ENCODE measurements at regions not wholly inside any gene's neighbourhood (a gene's known extent, or its start where the extent isn't known, plus 50 kb on each side); places are given as distances from the start of the nearest gene placed in this dataset.

GRCh38 chr2:88871336-88871735, 179.9 kb downstream of the RPIA start:
- Histone ChIP-seq H3K4me1 (ENCODE audit: insufficient read depth, low read length, poor library complexity, severe bottlenecking) (peaks cover 56% of the 10 kb centered on the region), H3K36me3 (ENCODE audit: insufficient read depth, low read length) (no peaks in the 10 kb centered on the region), H3K4me3 (ENCODE audit: low read depth, low read length, poor library complexity, severe bottlenecking) (no peak overlapping the region), H3K9me3 (ENCODE audit: low read length) (no peaks in the 10 kb centered on the region), H4K20me1 (ENCODE audit: insufficient read depth, low read length) (no peaks in the 10 kb centered on the region), H3K27ac (ENCODE audit: low read depth, low read length, poor library complexity, severe bottlenecking) (no peak overlapping the region), H3K9me2 (ENCODE audit: insufficient read depth, low read length) (no peaks in the 10 kb centered on the region), H2AFZ (ENCODE audit: low read length) (no peak overlapping the region), H3K79me2 (ENCODE audit: insufficient read depth, low read depth, low read length) (no peaks in the 10 kb centered on the region), H3K4me2 (ENCODE audit: low read length) (peak overlapping the region; percentile 73; the same call in 1 of the 2 replicates)
- ChIA-PET CTCF (ENCODE audit: unreplicated experiment) (no interaction called here), POLR2A (no interaction called here)
- no TSS peak for BruUV-seq (replicated peaks)
- intact Hi-C loops (cut with micrococcal nuclease; ENCODE audit: unreplicated experiment) = loop anchor here (5.0 kb wide), 2 partner anchors 179 to 199 kb away; partner anchors contain the start of gene RPIA
- DNase-seq (ENCODE audit: low spot score) = no peak
- TF ChIP-seq, protein P1, sequence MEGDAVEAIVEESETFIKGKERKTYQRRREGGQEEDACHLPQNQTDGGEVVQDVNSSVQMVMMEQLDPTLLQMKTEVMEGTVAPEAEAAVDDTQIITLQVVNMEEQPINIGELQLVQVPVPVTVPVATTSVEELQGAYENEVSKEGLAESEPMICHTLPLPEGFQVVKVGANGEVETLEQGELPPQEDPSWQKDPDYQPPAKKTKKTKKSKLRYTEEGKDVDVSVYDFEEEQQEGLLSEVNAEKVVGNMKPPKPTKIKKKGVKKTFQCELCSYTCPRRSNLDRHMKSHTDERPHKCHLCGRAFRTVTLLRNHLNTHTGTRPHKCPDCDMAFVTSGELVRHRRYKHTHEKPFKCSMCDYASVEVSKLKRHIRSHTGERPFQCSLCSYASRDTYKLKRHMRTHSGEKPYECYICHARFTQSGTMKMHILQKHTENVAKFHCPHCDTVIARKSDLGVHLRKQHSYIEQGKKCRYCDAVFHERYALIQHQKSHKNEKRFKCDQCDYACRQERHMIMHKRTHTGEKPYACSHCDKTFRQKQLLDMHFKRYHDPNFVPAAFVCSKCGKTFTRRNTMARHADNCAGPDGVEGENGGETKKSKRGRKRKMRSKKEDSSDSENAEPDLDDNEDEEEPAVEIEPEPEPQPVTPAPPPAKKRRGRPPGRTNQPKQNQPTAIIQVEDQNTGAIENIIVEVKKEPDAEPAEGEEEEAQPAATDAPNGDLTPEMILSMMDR (conservative IDR thresholded peaks at IDR 0.05; ENCODE audit: low read length) = no peak
- TF ChIP-seq EZH2phosphoT487 (IDR thresholded peaks at IDR 0.05; ENCODE audit: borderline replicate concordance, low read depth, low read length) = no peak

DNA sequence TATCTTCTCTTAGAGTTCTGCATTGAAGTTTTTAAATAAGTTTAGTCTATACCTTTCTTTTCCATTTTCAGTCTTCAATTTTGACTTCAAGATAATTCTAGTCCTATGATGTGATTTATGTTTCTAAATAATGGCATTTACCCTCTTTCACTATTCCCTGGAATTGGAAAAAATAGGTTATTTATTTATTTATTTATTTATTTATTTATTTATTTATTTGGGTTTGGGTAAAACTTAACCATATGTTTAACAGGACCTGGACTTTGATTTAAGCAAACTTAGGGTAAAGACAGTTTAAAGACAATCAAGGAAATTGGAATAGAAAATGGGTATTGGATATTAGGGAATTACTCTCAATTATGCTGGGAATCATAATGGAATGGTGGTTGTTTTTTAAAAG, 182.1 kb downstream of the RPIA start:
- intact Hi-C loops (cut with micrococcal nuclease; ENCODE audit: unreplicated experiment) = loop anchor here (5.0 kb wide), 2 partner anchors 181 to 201 kb away; partner anchors contain the start of gene RPIA
- Histone ChIP-seq H3K79me2 (ENCODE audit: insufficient read depth, low read depth, low read length) (no peaks in the 10 kb centered on the region), H3K4me1 (ENCODE audit: insufficient read depth, low read length, poor library complexity, severe bottlenecking) (peaks cover 40% of the 10 kb centered on the region), H3K36me3 (ENCODE audit: insufficient read depth, low read length) (no peaks in the 10 kb centered on the region), H3K9me3 (ENCODE audit: low read length) (no peaks in the 10 kb centered on the region), H3K4me3 (ENCODE audit: low read depth, low read length, poor library complexity, severe bottlenecking) (no peak overlapping the region), H3K27ac (ENCODE audit: low read depth, low read length, poor library complexity, severe bottlenecking) (no peak overlapping the region), H3K9me2 (ENCODE audit: insufficient read depth, low read length) (no peaks in the 10 kb centered on the region), H3K4me2 (ENCODE audit: low read length) (peak overlapping the region; percentile 48; the same call in 1 of the 2 replicates), H2AFZ (ENCODE audit: low read length) (no peak overlapping the region), H4K20me1 (ENCODE audit: insufficient read depth, low read length) (no peaks in the 10 kb centered on the region)
- POLR2A ChIA-PET = interaction anchor here (0.5 kb wide), 1 partner anchor 174 kb away, joined by 3 read pairs; no protein-coding TSS in a partner anchor
- CTCF ChIA-PET (ENCODE audit: unreplicated experiment) = no interaction called here
- TF ChIP-seq EZH2phosphoT487 (IDR thresholded peaks at IDR 0.05; ENCODE audit: borderline replicate concordance, low read depth, low read length) = no peak
- TF ChIP-seq, protein P1 (conservative IDR thresholded peaks at IDR 0.05; ENCODE audit: low read length) = no peak
- no peak for DNase-seq (ENCODE audit: low spot score)
- BruUV-seq (replicated peaks) = no TSS peak

DNA sequence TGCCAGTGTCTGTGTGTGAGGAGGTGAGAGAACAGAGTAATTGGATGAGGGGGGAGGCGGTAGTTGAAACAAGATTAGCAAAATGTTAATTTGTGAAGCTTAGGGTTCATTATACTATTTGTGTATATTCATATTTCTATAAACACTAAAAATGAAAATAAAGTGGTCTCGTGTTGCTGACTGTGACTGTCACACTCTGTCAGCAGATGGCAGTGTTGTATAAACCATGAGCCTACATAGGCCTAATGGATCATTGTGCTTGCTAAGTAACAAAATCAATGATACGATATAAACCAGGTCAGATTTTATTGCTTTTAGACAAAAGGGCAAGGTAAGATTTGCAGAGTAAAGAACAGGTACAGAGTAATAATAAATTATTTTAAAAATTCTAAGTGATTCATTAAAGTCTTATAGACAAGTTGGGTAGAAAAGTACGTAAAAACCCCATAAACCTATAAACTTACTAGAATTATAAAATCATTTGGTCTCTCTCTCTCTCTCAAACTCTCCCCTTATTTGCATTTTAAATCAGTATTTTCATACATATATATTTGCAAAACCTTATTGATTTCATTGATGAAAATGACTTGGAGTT, 182.7 kb downstream of the RPIA start:
- CTCF ChIA-PET (ENCODE audit: unreplicated experiment) = no interaction called here
- H3K4me1 ChIP-seq (ENCODE audit: insufficient read depth, low read length, poor library complexity, severe bottlenecking) = peaks cover 37% of the 10 kb centered on the region
- H3K27ac ChIP-seq (ENCODE audit: low read depth, low read length, poor library complexity, severe bottlenecking) = no peak overlapping the region
- H3K9me3 ChIP-seq (ENCODE audit: low read length) = no peaks in the 10 kb centered on the region
- peak overlapping the region; percentile 48; the same call in 1 of the 2 replicates for H3K4me2 ChIP-seq (ENCODE audit: low read length)
- H4K20me1 ChIP-seq (ENCODE audit: insufficient read depth, low read length) = no peaks in the 10 kb centered on the region
- no peaks in the 10 kb centered on the region for H3K36me3 ChIP-seq (ENCODE audit: insufficient read depth, low read length)
- no peaks in the 10 kb centered on the region for H3K79me2 ChIP-seq (ENCODE audit: insufficient read depth, low read depth, low read length)
- intact Hi-C loops (cut with micrococcal nuclease; ENCODE audit: unreplicated experiment) = loop anchor here (5.0 kb wide), 2 partner anchors 182 to 202 kb away; partner anchors contain the start of gene RPIA
- POLR2A ChIA-PET = interaction anchor here (0.5 to 1.3 kb wide), 2 partner anchors 123 to 175 kb away, joined by 3 read pairs; no protein-coding TSS in a partner anchor
- H2AFZ ChIP-seq (ENCODE audit: low read length) = no peak overlapping the region
- no peak overlapping the region for H3K4me3 ChIP-seq (ENCODE audit: low read depth, low read length, poor library complexity, severe bottlenecking)
- H3K9me2 ChIP-seq (ENCODE audit: insufficient read depth, low read length) = no peaks in the 10 kb centered on the region
- TF ChIP-seq EZH2phosphoT487 (IDR thresholded peaks at IDR 0.05; ENCODE audit: borderline replicate concordance, low read depth, low read length) = no peak
- TF ChIP-seq, protein P1 (conservative IDR thresholded peaks at IDR 0.05; ENCODE audit: low read length) = peak; percentile 87
- peak; percentile 72 for DNase-seq (ENCODE audit: low spot score)
- no TSS peak for BruUV-seq (replicated peaks)

Measured in OCI-LY7 (cell line).